Hepatic stellate cell (primary cell): ENCODE measurements at regions not wholly inside any gene's neighbourhood (a gene's known extent, or its start where the extent isn't known, plus 50 kb on each side); places are given as distances from the start of the nearest gene placed in this dataset.
A peak's percentile ranks its signal among the peaks of the same experiment; 100 is the strongest.
"Not testable (repeated sequence)": the region's sequence is repeated elsewhere in the genome, so short reads cannot be mapped to it uniquely, and the experiment has no call there.

Experiments used
- DNase-seq: peaks from one replicate; pipeline ENCODE4 v3.0.0; 2011; ENCODE audit warnings: low spot score

- DNase-seq = no peak
Observed at GRCh38 chr12:13924286-13924685, 57.1 kb downstream of the GRIN2B start.

GRCh38 chr12:13918897-13919296, 62.5 kb downstream of the GRIN2B start:
- no peak for DNase-seq

GRCh38 chr12:13915096-13915495, 66.3 kb downstream of the GRIN2B start:
- no peak for DNase-seq

GRCh38 chr12:13913371-13913770, 68.0 kb downstream of the GRIN2B start:
- no peak for DNase-seq

- DNase-seq = no peak
Observed at GRCh38 chr12:13911756-13912554, 69.4 kb downstream of the GRIN2B start.

GRCh38 chr12:13905794-13906193, 75.6 kb downstream of the GRIN2B start:
- DNase-seq = no peak

GRCh38 chr12:13900718-13901117, 80.7 kb downstream of the GRIN2B start:
- no peak for DNase-seq

GRCh38 chr12:13898387-13898786, 83.0 kb downstream of the GRIN2B start:
- not testable (repeated sequence) for DNase-seq

- DNase-seq = no peak
Observed at GRCh38 chr12:13897811-13898210, 83.6 kb downstream of the GRIN2B start.

- DNase-seq = no peak
Observed at GRCh38 chr12:13896063-13896626, 85.3 kb downstream of the GRIN2B start.

- DNase-seq = no peak
Observed at GRCh38 chr12:13891902-13892301, 89.5 kb downstream of the GRIN2B start.

GRCh38 chr12:13890943-13891342, 90.5 kb downstream of the GRIN2B start:
- DNase-seq = no peak

- no peak for DNase-seq
Observed at GRCh38 chr12:13887779-13888388, 93.5 kb downstream of the GRIN2B start.

- no peak for DNase-seq
Observed at GRCh38 chr12:13882176-13882575, 99.2 kb downstream of the GRIN2B start.

- DNase-seq = no peak
Observed at GRCh38 chr12:13880613-13881012, 100.8 kb downstream of the GRIN2B start.

- DNase-seq = no peak
Observed at GRCh38 chr12:13875744-13876143, 105.7 kb downstream of the GRIN2B start.

GRCh38 chr12:13870255-13870654, 111.1 kb downstream of the GRIN2B start:
- DNase-seq = no peak

GRCh38 chr12:13864081-13864673, 117.2 kb downstream of the GRIN2B start:
- peak; percentile 45 for DNase-seq

- no peak for DNase-seq
Observed at GRCh38 chr12:13857750-13858149, 123.7 kb downstream of the GRIN2B start.

GRCh38 chr12:13853471-13853870, 127.9 kb downstream of the GRIN2B start:
- DNase-seq = no peak

GRCh38 chr12:13851828-13852227, 129.6 kb downstream of the GRIN2B start:
- no peak for DNase-seq

- no peak for DNase-seq
Observed at GRCh38 chr12:13849456-13849855, 131.9 kb downstream of the GRIN2B start.

- no peak for DNase-seq
Observed at GRCh38 chr12:13843841-13844240, 137.6 kb downstream of the GRIN2B start.
